ENCODE measurements at regions not wholly inside any gene's neighbourhood (a gene's known extent, or its start where the extent isn't known, plus 50 kb on each side); places are given as distances from the start of the nearest gene placed in this dataset.

DNA sequence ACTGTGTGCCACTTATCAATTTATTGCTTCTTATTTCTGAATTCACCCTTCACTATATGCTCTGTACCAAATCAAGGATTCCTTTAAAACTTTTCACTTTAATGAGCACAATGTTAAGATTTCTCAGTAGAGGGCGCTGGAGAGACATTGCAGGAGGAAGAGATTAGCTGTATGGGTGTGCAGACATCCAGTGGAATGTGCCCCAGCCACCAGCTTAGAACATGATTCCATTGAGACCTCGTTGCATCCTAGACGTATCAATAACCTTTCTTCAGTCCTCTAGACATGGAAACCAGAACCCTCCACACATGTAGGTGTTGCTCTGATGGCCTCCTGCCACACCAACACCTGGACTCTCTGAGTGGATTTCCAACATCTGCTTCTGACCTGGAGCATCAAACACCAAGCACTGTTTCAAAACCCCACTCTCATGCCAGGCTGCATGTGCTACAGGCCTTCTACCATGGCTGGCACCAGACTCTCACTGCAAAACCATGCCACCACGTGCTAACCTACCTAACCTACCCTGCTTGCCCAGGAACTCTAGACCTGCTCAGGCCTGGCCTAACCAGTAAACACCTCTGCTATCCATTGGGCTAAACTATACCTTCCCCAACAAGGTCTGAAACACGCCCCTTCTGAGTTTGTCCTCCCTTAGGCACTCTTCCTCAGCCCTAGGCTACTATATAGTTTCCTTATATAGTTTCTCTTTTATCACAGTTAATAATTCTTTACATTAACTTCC, 633.2 kb upstream of the PKDCC start:
- DNase-seq = no peak

DNA sequence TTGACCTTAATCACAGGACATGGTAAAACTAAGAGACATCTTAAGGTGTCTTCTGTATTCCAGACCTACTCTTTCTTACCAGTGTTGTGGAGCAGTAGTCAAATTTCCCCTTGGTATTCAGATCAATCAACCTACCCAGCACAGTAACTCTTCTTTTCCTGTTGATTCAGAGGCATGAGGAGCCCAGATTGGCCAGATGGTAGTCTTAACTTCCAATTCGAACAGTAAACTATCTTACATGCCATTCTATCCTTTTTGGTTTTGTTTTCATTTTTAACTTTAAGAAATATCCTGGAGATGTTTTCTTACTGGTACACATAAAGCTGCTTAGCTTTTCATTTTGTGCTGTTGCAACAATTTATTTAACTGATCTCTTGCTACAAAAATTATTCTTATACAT, 630.3 kb upstream of the PKDCC start:
- no peak for DNase-seq

DNA sequence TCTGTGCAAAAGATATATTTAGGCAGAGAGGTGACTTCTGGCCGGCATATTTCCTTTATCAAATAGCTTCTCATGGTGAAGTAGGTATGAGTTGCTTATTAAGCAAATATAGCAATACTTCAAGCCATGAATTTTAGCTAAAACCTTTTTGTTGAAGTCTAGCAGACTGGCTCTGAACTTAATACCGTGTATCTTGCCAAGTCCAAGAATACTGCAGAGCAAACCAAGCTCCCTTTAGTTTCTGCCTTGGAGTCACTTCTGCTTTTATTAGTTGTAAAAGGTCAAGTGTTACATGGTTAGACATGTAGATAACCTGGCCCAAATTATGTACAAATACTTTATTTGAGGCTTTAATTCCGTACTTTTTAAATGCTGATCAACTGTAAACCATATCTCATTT, 627.6 kb upstream of the PKDCC start:
- no peak for DNase-seq

DNA sequence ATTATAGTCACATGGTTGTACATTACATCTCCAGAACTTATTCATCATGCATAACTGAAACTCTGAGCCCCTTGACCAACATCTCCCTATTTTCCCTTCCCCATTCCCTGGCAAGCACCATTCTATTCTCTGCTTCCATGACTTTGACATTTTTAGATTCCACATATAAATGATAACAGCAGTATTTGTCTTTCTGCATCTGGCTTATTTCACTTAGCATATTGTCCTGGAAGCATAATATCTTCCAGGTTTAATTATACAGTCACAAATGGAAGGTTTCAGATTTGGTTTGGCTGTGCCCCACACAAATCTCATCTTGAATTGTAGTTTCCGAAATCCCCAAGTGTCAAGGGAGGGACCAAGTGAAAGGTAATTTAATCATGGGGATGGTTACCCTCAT, 626.9 kb upstream of the PKDCC start:
- DNase-seq = no peak

DNA sequence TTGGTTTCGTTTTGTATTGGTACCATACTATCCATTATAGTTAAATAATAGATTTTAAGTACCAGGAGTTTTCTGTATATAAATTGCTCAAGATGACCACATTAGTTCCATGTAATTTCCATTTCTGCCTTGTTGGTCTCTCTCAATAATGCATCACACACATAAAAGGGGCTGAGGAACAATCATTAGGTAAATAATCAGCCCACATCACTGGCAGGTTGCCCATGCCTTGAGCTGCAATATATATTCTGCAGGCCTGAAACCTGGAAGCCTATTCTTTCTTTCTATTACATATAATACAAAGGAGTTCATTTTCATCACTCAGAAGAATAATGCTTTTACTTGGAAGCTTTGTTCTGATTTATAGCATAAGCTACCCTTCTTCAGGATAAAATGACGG, 616.1 kb upstream of the PKDCC start:
- no peak for DNase-seq

DNA sequence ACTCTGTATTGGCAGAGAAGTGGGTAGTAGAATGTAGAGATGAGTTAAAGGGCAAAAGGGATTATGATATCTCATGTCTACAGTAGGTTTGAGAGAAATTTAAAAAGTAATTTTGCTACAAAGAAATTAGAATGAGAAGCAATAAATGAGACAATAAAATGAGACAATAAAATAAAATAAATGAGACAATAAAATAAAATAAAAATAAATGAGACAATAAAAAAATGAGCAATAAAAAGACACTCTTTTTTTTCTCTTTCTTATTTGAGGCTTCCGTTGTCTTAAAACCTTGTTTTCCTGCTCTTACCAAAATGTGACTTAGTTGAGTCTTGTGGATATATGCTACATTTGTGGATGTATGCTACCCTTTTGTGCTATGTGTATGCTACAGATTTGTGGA, 615.4 kb upstream of the PKDCC start:
- DNase-seq = no peak

DNA sequence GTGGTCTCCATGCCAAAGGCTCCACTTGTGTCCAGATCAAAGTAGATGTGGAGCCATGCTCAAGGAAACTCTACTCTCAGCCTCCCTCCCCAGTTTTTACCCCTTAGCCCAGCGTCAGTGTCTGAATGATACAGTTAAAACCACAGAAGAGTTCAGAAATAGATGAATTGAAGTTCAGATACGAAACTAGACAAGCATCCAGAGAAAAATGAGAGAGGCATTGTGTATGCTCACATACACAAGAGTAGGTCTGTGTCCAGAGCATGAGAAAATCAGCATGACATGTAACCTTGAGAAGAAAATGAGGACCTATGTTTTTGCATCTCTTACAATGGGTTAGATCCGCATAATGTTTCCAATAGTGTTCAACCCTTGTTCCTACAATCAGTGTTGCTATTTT, 612.8 kb upstream of the PKDCC start:
- DNase-seq = no peak

DNA sequence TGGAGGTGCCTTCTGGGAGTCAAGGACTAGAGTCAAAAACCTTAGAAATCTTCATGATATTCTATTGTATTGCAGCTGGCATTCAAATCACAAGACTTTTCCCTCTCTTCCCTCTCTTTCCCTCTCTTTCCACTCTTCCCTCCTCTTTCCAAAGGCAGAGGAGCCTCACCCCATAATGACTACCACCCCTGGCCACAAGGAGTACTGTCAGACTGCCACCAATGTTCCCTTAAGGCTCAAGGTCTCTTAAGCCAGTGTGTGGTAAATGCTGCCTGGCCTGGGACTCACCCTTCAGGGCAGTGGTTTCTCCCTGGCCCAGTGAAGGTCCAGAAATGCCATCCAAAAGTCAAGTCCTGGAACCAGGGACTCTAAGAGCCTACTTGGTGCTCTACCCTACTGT, 605.9 kb upstream of the PKDCC start:
- DNase-seq = no peak

DNA sequence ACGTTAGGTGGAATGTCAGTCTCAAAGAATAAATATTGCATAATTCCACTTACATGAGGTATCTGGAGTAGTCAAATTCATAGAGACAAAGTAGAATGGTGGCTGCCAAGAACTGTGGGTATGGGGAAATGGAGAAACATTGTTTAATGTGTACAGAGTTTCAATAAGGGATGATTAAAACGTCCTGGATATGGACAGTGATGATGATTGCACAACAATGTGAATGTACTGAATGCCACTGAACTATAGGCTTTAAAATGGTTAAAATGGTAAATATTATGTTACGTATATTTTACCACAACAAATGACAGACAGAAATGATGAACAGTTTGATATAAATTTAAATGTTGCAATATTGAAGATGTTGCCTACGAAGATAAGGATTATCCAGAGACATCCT, 602.0 kb upstream of the PKDCC start:
- no peak for DNase-seq

DNA sequence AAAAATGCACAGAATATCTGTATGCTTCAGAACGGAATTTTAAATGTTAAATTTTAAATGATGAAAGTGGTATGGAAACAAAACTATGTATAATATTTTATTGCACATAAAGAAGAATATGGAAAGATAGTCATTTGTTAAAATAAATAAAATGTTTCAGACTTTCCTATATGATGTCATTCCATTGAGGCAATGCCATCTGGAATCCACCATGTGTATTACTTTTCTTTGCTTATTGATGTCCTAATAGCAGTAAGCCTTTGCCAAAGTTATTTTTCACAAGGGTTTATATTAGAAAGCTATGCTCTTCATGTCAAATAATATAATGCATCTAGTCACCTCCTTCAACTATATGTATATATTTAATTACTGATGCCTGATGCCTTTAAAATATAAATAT, 601.6 kb upstream of the PKDCC start:
- no peak for DNase-seq

DNA sequence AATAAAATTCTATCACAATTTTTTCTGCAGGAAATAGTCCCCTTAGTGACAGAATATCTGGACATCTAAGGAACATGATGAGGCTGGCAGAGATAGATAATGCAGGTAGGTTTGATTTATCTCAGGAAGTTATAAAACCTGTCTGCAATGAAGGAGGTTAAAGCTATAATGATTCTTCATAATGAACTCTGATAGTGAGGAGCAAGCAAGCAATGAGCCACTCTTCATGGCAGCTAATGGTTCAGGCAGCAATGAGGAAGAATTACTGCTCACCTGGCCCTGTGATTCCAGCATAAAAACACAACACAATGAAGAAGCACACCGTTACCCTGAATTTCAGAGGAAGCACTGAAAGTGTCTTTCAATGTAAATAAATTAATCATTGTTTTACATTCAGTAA, 599.6 kb upstream of the PKDCC start:
- DNase-seq = no peak

DNA sequence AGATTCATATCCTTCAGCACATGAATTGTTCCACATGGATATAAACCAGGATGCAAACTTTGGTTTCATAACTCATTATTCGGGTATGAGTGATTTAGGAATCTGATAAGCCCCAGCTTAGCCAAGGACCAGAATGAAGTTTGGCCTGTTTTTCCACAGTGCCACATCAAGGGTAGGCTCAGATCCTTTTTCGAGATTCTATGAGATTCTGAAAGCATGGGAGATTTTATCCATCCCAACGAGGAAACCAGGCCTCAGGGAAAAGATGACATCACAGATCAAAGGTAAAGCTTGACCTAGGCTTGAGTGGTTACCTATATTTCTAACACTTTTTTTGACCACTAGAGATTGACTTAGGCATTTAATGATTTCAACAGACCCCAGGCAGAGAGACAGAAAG, 590.8 kb upstream of the PKDCC start:
- no peak for DNase-seq

DNA sequence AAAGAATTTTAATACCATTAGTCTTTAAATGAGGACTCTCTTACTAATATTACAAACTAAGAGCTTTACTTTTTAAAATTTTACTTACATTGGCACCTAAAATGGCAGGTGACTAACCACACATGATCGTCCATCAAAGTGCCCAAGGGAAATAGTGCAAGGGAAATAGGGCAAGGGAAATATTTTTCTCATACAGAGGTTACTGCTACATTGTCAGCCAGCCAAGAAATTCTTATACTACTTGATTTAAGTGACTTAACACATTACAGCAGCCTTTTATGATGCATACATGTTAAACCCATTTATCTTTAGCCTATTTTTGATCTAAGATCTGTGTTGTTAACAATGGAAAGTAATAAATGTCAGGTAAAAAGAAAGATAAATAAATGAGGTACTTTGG, 587.2 kb upstream of the PKDCC start:
- no peak for DNase-seq

DNA sequence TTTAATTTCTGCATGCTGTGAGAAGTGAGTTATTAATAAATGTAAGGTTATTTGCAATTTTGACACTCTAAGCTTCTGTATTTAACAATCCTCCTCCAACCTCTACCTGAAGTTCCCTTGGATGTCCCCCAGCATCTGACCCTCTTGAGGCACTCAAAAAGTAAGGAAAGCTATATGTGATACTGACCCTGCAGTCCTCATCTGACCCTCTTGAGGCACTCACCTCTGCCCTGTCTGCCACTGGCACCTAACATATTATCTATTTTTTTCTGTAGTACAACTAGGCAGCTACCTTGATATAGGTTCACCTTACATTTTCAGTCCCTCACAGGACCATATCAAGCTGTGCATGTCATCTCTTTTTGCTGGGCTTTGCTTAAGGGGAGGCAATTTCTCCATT, 583.4 kb upstream of the PKDCC start:
- DNase-seq = no peak

DNA sequence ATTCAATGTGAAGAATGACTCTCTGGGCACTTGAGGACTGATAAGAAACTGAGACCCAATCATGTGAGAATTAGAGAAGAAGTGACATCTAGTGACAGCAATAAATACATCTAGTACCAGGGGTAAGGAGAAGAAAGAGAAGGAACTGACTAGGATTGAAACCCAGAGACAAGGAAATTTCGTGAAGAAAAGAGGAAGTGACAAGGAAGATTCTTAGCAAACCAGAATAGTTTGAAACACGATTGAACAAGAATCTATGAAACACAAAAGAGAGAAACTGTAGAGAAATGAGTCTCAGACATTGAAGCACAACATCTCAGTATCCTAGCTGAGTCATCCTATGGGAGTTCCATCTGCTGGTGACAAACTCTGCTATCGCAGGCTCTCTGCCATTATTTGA, 571.9 kb upstream of the PKDCC start:
- DNase-seq = no peak

DNA sequence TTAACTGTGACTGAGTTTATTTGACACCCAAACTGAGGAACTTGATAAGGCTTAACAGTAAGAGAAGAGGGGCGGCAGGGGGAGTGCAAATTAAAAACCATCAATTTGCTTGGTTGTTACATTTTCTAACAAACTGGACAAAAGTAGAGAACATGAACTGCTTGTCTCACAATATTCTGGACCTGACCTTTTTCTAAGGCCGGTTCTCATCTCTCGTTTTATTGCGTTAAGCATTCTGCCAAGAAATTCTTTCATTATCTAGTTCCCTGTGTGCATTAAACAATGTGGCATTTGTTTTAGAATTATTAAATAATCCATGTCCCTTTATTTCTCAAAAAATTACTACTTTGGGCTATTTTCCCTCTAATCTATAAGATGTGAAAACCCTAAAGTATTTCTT, 565.2 kb upstream of the PKDCC start:
- DNase-seq = no peak

DNA sequence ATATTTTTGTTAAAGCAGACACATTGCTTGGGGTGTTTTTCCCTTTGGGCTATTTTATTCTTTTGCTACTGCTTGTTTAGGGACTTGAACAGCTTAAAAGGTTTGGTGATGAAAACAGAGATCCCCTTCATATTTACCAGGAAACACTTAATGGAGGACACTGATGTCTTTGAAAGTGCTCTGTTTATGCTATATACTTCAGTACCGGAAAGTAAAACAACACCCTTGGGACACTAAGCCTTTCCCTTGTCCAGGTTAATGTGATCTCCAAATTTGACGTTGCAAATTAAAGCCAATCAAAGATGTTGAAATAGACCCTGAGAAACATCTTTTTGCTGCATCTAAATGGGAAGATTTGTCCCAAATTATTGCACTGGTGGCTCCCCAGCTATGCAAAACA, 564.6 kb upstream of the PKDCC start:
- DNase-seq = no peak

DNA sequence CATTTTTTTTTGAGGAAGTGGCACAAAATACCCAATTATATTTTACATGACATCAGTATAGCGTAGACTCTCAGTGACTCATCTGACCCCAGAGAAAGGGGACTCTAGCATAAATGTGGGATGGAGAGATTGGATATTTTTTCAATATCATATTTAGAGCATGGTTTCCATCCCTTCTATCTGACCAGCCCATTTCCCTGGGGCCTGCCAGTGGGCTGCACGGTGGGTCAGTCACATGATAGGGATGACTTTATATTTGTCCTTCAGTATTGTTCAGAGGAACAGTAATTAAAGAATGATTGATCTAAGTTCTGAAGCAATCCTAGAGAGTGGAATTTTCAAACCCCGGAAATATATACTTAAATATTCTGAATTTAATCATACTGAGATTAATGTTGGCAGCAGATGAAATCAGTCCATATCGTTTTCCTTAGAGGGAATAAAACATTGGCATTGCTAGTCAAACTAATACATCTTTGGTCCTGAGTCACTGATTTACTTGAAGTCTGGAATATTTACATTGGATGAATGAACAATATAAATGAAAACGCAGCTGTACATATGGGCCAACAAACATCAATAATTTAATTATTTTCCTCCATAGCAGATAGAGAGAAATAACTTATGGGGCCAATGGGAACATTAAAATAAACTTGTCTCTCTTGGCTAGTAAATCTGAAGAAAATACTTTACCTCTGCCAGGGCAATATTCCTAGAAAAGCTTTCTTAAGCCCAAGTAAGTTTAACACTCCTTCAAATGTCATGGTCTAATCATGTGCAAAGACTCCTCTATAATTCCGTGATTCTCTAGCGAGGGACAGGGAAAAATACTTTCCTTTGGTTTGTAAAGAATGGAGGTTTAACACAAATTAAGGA, 563.6 kb upstream of the PKDCC start:
- no peak for DNase-seq

DNA sequence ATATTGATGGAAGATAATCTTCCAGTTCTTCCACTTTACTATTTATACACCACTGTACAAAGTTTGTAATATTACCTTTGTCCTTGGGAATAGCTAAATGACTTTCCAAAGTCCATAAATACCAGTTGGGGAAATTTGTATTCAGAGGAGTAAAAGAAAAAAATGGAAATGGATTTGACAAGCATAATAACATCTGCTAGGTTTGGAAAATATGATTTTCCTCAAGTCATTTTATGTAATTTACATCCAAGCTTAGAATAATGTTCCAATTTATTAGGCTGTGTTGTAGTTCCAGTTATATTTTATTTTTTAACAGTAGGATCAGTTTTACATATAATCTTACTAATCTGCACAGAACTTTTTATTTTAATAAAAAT, 563.0 kb upstream of the PKDCC start:
- DNase-seq = no peak

DNA sequence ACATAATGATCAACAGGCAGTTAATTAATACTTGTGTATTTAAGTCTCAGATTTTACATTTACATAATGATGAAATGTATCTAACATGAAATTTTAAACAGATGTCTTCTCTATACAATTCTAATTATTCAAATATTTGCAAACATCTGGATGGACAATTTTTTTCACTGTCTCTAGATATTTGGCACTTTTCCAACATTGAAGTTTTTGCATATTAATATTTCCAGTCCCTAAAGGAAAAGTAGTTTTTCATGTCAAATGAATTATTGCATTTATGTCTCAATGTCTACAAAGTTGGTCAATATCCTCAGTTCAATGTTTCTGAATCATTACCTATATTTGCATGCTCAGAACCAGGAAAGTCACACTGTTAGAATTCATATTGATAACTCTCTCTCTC, 560.9 kb upstream of the PKDCC start:
- no peak for DNase-seq

DNA sequence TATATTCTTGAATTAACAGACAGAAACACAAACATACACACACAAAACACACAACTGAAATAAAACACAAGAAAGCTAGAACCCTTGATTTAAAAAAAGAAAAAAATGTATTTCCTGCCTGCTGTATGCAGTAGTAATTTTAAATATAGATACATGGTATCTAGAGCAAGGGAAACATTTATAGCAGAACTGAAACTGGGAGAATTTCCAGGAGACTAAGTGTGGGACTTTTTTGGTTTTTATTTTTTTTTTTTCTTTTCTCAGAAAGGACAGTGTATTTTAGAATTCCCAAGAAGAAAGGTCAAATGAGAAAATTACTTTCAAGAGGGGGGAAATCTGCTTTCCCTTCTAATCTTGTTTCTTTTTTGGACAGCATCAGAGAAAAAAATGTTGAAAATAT, 558.9 kb upstream of the PKDCC start:
- no peak for DNase-seq

DNA sequence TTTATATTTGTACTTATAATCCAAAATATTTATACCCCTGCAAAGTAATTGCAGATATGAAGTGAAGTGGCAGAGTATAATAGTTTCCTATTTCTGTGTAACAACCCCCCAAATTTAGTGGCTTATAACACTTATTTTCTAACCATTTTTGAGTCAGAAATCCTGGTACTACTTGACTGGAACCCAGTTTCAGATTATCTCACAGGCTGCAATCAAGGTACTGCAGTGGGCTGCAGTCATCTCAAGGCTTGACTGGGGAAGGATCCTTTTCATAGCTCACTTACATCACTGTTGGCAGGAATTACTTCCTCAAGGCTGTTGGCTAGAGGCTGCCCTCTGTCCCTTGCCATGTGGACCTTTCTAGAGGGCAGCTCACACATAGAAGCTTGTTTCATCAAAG, 558.2 kb upstream of the PKDCC start:
- no peak for DNase-seq

DNA sequence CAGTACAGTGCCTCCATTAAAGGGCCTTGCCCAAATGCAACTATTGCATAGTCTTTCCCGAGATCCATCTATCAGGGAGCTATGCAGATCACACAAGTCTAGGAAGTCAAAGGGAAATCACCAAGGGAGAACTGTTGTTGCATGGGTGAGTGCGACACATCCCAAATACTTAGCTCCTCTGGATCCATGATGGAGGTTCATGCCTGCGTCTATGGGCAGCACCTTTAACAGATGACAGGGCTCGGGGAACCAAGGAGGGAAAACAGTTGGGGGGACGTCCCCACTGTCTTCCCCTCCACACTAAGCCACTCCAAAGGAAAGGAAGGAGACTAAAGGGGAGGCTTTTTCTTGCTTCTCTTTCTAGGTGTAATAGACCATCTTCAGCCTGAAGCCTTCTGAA, 552.8 kb upstream of the PKDCC start:
- DNase-seq = no peak

DNA sequence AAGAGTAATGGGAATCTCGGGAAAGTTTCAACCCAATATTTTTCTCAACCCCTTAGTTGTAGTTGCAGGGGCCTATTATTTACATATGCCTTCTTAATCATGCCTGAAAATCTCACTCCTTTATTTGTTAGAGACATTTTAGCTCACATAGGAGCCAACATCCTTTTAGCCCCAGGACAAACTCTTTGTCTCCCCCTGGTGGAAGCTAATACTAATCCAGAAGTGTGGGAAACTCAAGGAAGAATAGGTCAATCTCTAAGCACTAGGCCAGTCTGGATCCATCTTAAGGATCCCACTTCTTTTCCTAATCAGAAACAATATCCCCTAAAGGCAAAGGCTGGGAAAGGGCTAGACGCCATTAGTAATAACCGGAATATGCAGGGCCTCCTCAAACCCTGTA, 550.9 kb upstream of the PKDCC start:
- no peak for DNase-seq

DNA sequence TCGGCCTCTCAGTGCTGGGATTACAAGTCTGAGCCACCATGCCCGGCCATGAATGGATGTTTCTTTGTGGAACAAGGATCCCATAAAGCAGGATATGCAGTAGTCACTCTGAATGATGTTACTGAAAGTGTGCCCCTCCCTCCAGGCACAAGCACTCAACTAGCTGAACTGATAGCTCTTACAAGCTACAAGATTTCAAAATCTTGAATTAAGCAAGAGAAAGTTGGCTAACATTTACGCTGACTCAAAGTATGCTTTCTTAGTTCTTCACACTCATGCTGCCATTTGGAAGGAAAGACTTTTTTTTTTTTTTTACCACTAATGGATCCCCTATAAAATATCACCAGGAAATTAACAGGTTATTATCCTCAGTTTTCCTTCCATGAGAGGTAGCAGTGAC, 549.0 kb upstream of the PKDCC start:
- DNase-seq = no peak

Measured in activated effector memory CD4-positive, alpha-beta T cell treated with Interleukin-2 at 50 U/mL for 16 hours (primary cell).